Mesendoderm (in vitro differentiated cells): ENCODE measurements at regions not wholly inside any gene's neighbourhood (a gene's known extent, or its start where the extent isn't known, plus 50 kb on each side); places are given as distances from the start of the nearest gene placed in this dataset.
A peak's percentile ranks its signal among the peaks of the same experiment; 100 is the strongest.

Experiments used
- DNase-seq: peaks from one replicate; pipeline ENCODE4 v3.0.0; 2013
- H2AK5ac ChIP-seq: 2 replicates; pipeline ENCODE4 v1.6.1; 2013; ENCODE audit warnings: low read length, inconsistent platforms
- H2BK120ac ChIP-seq: 2 replicates; pipeline ENCODE4 v1.6.1; 2013; ENCODE audit warnings: low read depth, mild to moderate bottlenecking, low read length, moderate library complexity, mixed read lengths
- H2BK15ac ChIP-seq: replicated peaks from 2 replicates; pipeline ENCODE4 v1.6.1; 2013; ENCODE audit warnings: low read depth, mild to moderate bottlenecking, moderate library complexity
- H2BK5ac ChIP-seq: 2 replicates; pipeline ENCODE4 v1.6.1; 2013; ENCODE audit warnings: low read length, inconsistent platforms
- H3K18ac ChIP-seq: 2 replicates; pipeline ENCODE4 v1.6.1; 2013; ENCODE audit warnings: mild to moderate bottlenecking, low read length, mixed read lengths
- H3K23ac ChIP-seq: one replicate; pipeline ENCODE4 v1.6.1; 2013; ENCODE audit warnings: low read length
- H3K27ac ChIP-seq: 2 replicates; pipeline ENCODE4 v1.5.1; 2013; ENCODE audit warnings: low read depth, mild to moderate bottlenecking, inconsistent platforms, low read length, moderate library complexity
- H3K27me3 ChIP-seq: 2 replicates; pipeline ENCODE4 v1.6.1; 2013; ENCODE audit warnings: low read length, control low read depth, mild to moderate bottlenecking, inconsistent platforms; ENCODE audit not compliant: insufficient read depth, poor library complexity
- H3K36me3 ChIP-seq: 2 replicates; pipeline ENCODE4 v1.6.1; 2013; ENCODE audit warnings: low read length, inconsistent platforms; ENCODE audit not compliant: control insufficient read depth, insufficient read depth
- H3K4ac ChIP-seq: one replicate; pipeline ENCODE4 v1.6.1; 2013; ENCODE audit warnings: low read depth, mild to moderate bottlenecking, low read length, moderate library complexity
- H3K4me1 ChIP-seq: 2 replicates; pipeline ENCODE4 v1.6.1; 2013; ENCODE audit warnings: low read depth, low read length, inconsistent platforms; ENCODE audit not compliant: control insufficient read depth
- H3K4me2 ChIP-seq: 2 replicates; pipeline ENCODE4 v1.6.1; 2013; ENCODE audit warnings: low read length
- H3K4me3 ChIP-seq: 2 replicates; pipeline ENCODE4 v1.5.1; 2013; ENCODE audit warnings: mild to moderate bottlenecking, low read length
- H3K56ac ChIP-seq: one replicate; pipeline ENCODE4 v1.6.1; 2013; ENCODE audit warnings: low read length
- H3K79me1 ChIP-seq: 2 replicates; pipeline ENCODE4 v1.6.1; 2013; ENCODE audit warnings: low read length, inconsistent platforms
- H3K79me2 ChIP-seq: 2 replicates; pipeline ENCODE4 v1.6.1; 2013; ENCODE audit warnings: mild to moderate bottlenecking, low read length; ENCODE audit not compliant: control insufficient read depth, insufficient read depth
- H3K9ac ChIP-seq: 2 replicates; pipeline ENCODE4 v1.6.1; 2013; ENCODE audit warnings: low read length, inconsistent platforms
- H4K5ac ChIP-seq: one replicate; pipeline ENCODE4 v1.6.1; 2013; ENCODE audit warnings: low read length
- H4K8ac ChIP-seq: one replicate; pipeline ENCODE4 v1.6.1; 2013; ENCODE audit warnings: low read depth, mild to moderate bottlenecking, control low read depth, low read length, moderate library complexity
- WGBS: extraction: QIAGEN DNeasy Blood & Tissue Kit; methylation state at CpG from one replicate; pipeline ENCODE4 v1.1.7; 2013; ENCODE audit warnings: low lambda C conversion rate, missing lambda C conversion rate; ENCODE audit not compliant: insufficient coverage; ENCODE audit errors: extremely low coverage; 5-methylcytosine and 5-hydroxymethylcytosine counted together

DNA sequence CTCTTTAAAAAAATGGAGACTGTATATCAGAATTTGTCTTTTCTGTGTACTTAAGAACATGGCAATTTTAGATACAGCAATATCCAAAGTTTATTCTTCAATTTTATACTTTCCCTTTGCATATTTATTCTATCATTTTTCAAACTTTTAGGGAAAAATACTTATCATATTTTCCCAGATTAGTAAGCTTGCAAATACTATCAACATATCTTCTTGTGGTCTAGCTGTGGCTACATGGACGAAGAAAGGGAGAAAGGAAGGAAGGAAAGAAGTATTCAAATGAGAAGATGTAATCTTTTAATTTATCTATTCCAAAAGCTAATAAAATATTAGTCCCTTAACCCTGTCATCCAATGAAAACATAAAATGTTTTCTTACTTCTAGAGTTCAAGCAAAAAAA, 797.8 kb upstream of the GALNTL6 start:
- Histone ChIP-seq H3K4me2 (no peak overlapping the region), H3K18ac (no peak overlapping the region), H3K23ac (no peak overlapping the region), H3K27me3 (no peaks in the 10 kb centered on the region), H2BK120ac (no peak overlapping the region), H3K4me3 (no peak overlapping the region), H3K9ac (no peak overlapping the region), H3K79me1 (no peaks in the 10 kb centered on the region), H4K5ac (no peak overlapping the region), H4K8ac (no peak overlapping the region), H3K36me3 (no peaks in the 10 kb centered on the region), H3K4me1 (no peaks in the 10 kb centered on the region), H3K79me2 (no peaks in the 10 kb centered on the region), H3K27ac (no peak overlapping the region), H2AK5ac (no peak overlapping the region), H2BK15ac (no peak overlapping the region), H3K56ac (no peak overlapping the region), H2BK5ac (no peak overlapping the region), H3K4ac (no peak overlapping the region)
- no peak for DNase-seq
- WGBS, result no CpG with 5 or more reads among the region's 1 CpG

DNA sequence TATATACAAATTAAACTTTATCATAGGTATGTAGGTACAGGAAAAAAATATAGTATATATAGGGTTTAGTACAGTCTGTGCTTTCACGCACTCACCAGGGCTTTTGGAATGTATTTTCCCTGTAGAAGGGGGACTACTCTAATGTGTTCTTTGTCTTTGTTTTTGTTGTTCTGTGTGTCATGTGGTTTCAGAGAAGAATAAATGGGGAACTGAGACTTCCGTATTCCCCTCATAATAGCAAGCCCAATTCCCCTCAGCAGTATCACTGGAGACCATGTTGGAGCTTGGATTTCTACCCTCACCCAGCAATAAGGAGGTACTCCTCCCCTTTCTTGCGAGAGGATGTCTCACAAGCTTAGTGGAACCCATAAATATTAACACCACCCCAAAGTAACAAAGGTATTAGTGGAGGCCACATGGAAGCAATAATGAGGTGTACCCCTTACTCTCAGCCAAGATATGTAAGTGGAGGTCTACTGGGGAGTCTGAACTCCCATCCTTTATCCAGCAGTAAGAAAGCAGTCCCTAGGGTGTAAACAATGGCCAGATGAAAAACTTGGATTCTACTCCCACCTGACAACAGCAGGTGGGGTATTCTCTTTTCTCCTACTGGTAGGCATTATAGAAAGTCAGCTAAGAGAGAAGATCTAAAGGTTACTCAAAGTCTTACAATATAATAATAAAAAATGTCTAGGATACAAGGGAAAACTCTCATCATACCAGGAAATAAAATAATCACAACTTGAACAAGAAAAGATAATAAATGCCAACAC, 805.4 kb upstream of the GALNTL6 start:
- Histone ChIP-seq H4K8ac (no peak overlapping the region), H3K36me3 (no peaks in the 10 kb centered on the region), H3K23ac (no peak overlapping the region), H3K4me1 (no peaks in the 10 kb centered on the region), H3K56ac (no peak overlapping the region), H4K5ac (no peak overlapping the region), H3K79me2 (no peaks in the 10 kb centered on the region), H3K18ac (no peak overlapping the region), H2AK5ac (no peak overlapping the region), H3K27me3 (no peaks in the 10 kb centered on the region), H3K4ac (no peak overlapping the region), H3K27ac (no peak overlapping the region), H3K9ac (no peak overlapping the region), H3K4me3 (no peak overlapping the region), H3K4me2 (no peak overlapping the region), H2BK15ac (no peak overlapping the region), H2BK5ac (no peak overlapping the region), H2BK120ac (no peak overlapping the region), H3K79me1 (no peaks in the 10 kb centered on the region)
- DNase-seq, result peak; percentile 5
- no CpG with 5 or more reads among the region's 3 CpGs for WGBS

DNA sequence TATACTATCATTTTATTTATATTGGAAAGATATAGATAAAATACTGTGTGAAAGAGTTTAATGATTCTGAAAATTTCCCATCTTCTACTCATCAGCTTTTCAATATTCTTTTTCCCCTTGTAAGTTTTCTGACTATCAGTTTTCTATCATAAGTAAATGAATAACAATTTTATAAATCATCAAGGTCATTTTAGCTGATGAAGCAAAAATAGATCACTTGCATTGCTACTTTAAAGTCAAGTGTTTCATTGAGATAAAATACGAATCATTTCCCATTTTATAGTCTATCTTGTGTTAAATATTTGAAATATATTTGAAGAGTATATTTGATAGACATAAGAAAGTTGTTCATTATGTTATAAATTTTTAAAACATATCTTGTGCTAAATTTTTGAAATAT, 811.0 kb upstream of the GALNTL6 start:
- Histone ChIP-seq H3K23ac (no peak overlapping the region), H2BK5ac (no peak overlapping the region), H3K27me3 (no peaks in the 10 kb centered on the region), H2BK120ac (no peak overlapping the region), H3K4me3 (no peak overlapping the region), H3K56ac (no peak overlapping the region), H2BK15ac (no peak overlapping the region), H3K4me2 (no peak overlapping the region), H3K27ac (no peak overlapping the region), H3K79me2 (no peaks in the 10 kb centered on the region), H3K9ac (no peak overlapping the region), H3K4ac (no peak overlapping the region), H4K5ac (no peak overlapping the region), H3K4me1 (no peaks in the 10 kb centered on the region), H3K18ac (no peak overlapping the region), H3K79me1 (no peaks in the 10 kb centered on the region), H3K36me3 (no peaks in the 10 kb centered on the region), H4K8ac (no peak overlapping the region), H2AK5ac (no peak overlapping the region)
- WGBS, result 100% methylated on average over 1 of the region's 1 CpG
- DNase-seq, result no peak

DNA sequence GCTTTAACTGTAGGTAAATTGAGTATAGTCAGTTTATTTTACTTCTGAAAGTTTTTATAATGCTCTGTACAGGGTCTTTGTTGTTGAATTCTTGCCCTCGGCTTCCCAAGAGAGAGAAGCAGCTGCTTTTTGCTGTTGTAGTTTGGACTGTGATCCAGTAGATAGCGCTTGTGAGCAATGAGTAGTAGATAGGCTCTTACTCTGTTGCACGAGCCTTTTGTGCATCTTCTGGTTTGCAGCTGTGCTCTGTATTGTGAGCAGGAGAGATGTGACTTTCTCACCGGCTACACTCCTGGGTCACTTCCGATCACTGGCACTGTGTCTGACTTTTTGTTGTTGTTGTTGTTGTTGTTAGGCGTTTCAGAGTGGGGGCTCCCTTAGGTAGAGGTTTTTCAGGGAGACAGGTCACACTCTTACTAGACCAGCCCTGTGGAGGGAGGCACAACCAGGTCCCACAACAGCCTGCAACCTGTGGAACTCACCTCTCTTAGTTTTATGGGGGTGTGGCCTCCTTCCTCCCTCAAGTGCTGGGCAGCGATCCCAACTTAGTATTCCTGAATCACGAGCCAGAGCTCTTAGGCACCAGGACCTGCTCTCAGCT, 822.1 kb upstream of the GALNTL6 start:
- no peak overlapping the region for H2BK120ac ChIP-seq
- no peak overlapping the region for H3K4ac ChIP-seq
- no peak overlapping the region for H3K56ac ChIP-seq
- no CpG with 5 or more reads among the region's 8 CpGs for WGBS
- no peak overlapping the region for H3K4me3 ChIP-seq
- no peak overlapping the region for H3K9ac ChIP-seq
- H4K5ac ChIP-seq, result no peak overlapping the region
- H3K36me3 ChIP-seq, result no peaks in the 10 kb centered on the region
- DNase-seq, result peak; percentile 79
- no peak overlapping the region for H2BK15ac ChIP-seq
- no peaks in the 10 kb centered on the region for H3K4me1 ChIP-seq
- no peak overlapping the region for H2AK5ac ChIP-seq
- H3K23ac ChIP-seq, result no peak overlapping the region
- no peak overlapping the region for H4K8ac ChIP-seq
- no peaks in the 10 kb centered on the region for H3K27me3 ChIP-seq
- no peak overlapping the region for H3K18ac ChIP-seq
- H3K4me2 ChIP-seq, result no peak overlapping the region
- no peak overlapping the region for H3K27ac ChIP-seq
- H3K79me2 ChIP-seq, result no peaks in the 10 kb centered on the region
- no peak overlapping the region for H2BK5ac ChIP-seq
- H3K79me1 ChIP-seq, result no peaks in the 10 kb centered on the region

DNA sequence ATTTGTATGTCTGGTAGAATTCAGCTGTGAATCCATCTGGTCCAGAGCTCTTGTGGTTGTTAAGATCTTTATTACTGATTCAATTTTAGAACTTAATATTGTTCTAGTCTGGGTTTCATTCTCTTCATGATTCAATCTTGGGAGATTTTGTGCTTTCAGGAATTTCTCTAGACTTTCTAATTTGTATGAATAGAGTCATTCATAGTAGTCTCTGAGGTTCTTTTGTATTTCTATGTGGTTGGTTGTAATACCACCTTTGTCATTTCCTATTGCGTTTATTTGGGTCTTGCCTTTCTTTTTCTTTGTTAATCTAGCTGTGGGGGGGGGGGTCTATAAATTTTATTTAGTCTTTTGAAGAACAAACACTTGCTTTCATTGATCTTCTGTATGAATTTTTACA, 824.8 kb upstream of the GALNTL6 start:
- Histone ChIP-seq H3K56ac (no peak overlapping the region), H3K4me2 (no peak overlapping the region), H4K8ac (no peak overlapping the region), H2BK120ac (no peak overlapping the region), H3K79me1 (no peaks in the 10 kb centered on the region), H3K27ac (no peak overlapping the region), H2BK15ac (no peak overlapping the region), H3K27me3 (no peaks in the 10 kb centered on the region), H3K4me1 (no peaks in the 10 kb centered on the region), H2AK5ac (no peak overlapping the region), H4K5ac (no peak overlapping the region), H3K79me2 (no peaks in the 10 kb centered on the region), H3K18ac (no peak overlapping the region), H3K36me3 (no peaks in the 10 kb centered on the region), H3K23ac (no peak overlapping the region), H3K4ac (no peak overlapping the region), H2BK5ac (no peak overlapping the region), H3K4me3 (no peak overlapping the region), H3K9ac (no peak overlapping the region)
- no peak for DNase-seq
- WGBS, result no CpG with 5 or more reads among the region's 1 CpG

DNA sequence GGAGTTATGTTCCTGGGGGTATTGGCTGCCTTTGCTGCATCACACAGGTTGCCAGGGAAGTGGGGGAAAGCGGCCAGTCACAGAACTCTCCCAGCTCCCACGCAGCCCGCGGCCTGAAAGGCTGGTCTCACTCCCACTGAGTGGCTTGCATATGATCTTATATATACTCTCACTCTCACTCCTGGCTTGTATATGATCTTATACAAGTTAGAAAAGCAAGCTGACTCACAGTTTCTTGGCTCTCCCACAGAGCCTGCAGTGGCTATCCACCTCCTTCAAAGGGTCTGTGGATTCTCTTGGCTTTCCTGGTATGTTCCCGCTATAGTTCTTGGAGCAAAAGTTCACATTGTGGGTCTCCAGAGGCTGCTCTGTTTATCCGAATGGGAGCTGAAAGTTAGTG, 833.5 kb upstream of the GALNTL6 start:
- H3K4me3 ChIP-seq, result no peak overlapping the region
- H4K5ac ChIP-seq, result no peak overlapping the region
- peak; percentile 32 for DNase-seq
- no peaks in the 10 kb centered on the region for H3K36me3 ChIP-seq
- H4K8ac ChIP-seq, result no peak overlapping the region
- no peak overlapping the region for H2AK5ac ChIP-seq
- no peak overlapping the region for H2BK15ac ChIP-seq
- H3K9ac ChIP-seq, result no peak overlapping the region
- H3K27ac ChIP-seq, result no peak overlapping the region
- no peak overlapping the region for H2BK120ac ChIP-seq
- H3K4ac ChIP-seq, result no peak overlapping the region
- no peaks in the 10 kb centered on the region for H3K79me1 ChIP-seq
- H3K79me2 ChIP-seq, result no peaks in the 10 kb centered on the region
- H2BK5ac ChIP-seq, result no peak overlapping the region
- no peaks in the 10 kb centered on the region for H3K4me1 ChIP-seq
- H3K4me2 ChIP-seq, result no peak overlapping the region
- H3K56ac ChIP-seq, result no peak overlapping the region
- H3K23ac ChIP-seq, result no peak overlapping the region
- no peak overlapping the region for H3K18ac ChIP-seq
- H3K27me3 ChIP-seq, result no peaks in the 10 kb centered on the region
- no CpG with 5 or more reads among the region's 6 CpGs for WGBS
